Effector CD8-positive, alpha-beta T cell (primary cell): ENCODE measurements at regions not wholly inside any gene's neighbourhood (a gene's known extent, or its start where the extent isn't known, plus 50 kb on each side); places are given as distances from the start of the nearest gene placed in this dataset.

Experiments
- DNase-seq: peaks from one replicate; lab custom pipeline; 2025; lab: John Stamatoyannopoulos, UW

DNA sequence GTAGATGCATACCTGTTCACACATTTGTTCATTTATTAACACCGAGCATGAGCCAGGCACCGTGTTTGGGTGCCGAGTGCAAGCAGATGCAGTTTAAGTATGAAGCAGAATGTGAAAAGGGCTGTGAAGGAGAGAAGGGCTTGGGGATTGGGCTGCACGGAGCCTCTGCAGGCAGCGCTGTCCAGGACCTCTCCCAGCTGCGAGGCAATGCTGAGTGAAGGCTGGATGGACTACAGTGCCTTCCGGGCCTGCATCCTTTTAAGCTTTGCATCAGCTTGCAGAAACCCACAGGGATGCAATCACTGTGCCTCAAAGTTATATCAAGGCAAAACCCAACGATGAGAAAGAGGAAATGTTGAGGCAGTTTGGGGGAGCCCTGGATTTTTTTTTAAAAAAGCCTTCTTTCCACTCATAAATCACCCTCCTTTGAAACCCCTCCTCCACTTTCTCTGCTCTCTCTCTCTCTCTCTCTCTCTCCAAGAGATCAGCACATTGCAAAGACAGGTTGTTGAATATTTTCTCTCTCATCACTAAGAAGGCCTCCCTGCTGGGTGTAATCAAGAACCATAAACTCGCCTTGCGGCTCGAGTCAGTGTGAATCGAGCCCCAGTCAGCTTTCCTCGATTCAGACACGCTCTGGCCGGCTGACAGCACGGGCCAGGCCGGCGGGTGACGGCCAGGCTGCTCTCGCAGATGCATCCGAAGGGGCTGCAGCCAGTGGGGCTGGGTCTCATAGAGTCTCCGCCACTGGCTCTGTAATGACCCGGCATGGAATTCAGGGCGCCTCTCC lies 89.2 kb upstream of the POU3F1 start:
- no peak for DNase-seq

GRCh38 chr1:38134294-38134755 lies 87.7 kb upstream of the POU3F1 start:
- DNase-seq: no peak

DNA sequence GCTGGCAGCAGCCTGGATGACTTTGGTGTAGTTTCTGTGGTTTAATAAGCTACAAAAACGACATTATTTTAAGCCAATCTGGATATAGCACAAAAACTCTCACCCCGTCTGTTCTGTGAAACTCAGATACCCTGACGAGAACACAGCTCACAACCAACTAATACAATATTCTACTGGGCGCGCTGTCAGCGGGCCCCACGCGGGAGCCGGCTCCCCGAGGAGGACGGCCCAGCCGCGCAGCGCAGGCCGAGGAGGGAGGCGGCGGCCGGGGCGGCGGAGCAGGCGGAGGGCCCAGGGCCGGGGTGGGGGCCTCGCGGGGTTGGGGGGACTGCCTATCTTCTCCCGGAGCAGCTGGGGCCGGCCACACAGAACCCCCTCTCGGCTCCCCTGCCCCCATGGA lies 87.2 kb upstream of the POU3F1 start:
- no peak for DNase-seq

DNA sequence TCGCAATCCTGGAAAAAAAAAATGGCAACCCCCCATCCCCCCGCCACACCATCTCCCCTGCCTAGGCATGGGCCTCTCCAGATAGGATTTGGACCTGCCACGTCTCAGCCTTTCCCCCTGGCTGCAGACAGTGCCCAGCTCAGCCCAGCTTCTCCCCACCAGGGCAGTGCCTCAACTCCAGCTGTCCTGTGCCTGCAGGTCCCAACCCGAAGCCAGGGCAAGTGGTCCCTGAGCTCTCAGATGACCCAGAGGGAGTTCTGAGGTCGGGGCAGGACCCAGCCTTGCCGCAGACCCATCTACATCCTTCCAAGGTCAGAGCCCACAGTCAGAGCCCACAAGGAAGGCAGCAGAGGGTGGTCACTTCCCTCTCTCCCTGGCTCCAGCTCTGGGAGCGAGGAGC lies 86.7 kb upstream of the POU3F1 start:
- no peak for DNase-seq

DNA sequence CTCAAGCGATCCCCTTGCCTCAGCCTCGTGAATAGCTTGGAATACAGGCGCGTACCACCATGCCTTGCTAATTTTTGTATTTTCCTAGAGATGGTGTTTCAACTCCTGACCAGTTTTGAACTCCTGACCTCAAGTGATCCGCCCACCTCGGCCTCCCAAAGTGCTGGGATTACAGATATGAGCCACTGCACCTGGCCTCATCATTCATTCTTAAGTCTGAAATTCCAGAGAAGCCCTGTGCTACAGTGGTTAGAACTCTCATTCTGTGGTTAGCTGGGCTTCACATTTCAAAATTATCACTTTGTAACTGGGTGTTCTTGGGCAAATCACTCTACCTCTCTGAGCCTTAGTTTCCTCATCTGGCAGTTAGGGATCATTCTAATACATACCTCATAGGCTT lies 86.1 kb upstream of the POU3F1 start:
- DNase-seq: no peak

DNA sequence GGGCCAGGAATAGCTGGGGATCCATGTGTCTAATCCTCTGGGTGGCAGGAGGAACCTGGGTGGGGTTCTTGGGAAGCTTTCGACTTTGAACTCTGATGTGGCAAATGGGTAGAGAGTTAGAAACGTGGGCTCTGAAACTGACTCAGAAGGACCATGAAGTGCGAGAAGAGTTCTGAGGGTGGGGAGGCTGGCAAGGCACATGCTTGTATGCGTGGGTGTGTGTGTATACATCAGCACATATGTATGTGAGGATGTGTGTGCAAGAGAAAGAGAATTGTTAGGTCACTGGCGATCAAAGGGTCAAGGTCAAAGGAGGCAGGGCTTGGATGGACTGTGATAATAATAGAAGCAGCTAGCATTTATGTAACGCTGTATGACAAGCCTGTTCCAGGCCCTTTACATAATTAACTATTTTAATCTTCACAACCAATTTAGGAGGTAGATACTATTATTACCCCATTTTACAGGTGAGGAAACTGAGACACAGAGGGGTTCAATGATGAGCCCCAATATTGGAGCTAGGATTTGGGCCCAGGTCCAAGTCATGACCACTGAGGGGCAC lies 84.5 kb upstream of the POU3F1 start:
- DNase-seq: no peak

DNA sequence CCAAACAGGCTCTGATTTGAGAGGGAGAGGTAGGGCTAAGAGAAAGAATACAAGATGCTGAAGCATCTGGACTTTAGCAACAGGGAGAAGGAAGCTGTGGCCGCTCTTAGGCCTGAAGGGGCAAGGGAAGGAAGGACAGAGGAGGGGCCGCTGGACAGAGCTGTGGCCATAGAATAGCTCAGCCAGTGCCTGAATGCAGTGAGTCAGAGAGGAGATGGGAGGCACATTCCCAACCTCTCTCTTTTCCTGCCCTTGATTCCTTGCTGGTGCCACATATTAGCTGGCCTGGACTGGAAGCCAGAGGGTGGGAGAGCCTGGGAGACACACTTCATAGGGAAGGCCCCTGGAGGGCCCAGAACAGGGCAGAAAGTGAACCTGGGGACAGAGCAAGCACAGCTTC lies 83.4 kb upstream of the POU3F1 start:
- DNase-seq: no peak

DNA sequence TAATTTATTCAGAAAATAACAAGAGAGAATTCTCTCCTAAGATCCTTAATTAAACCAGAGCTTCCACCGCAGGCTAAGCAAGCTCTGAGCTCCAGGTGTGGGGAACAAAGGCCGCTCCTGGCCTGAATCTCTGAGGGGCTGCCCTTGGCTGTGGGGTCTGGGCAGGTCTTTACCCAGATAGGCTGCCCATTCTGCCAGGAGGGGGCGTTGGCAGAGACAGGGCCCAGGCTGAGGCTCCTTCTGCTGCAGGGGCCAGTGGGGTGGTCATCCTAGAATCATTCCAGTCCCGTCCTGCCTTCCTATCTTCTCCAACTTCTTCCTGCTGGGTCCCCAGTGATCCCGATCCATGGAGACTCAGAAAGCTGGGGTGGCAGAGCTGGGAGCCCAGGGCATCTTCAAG lies 82.9 kb upstream of the POU3F1 start:
- DNase-seq: no peak

DNA sequence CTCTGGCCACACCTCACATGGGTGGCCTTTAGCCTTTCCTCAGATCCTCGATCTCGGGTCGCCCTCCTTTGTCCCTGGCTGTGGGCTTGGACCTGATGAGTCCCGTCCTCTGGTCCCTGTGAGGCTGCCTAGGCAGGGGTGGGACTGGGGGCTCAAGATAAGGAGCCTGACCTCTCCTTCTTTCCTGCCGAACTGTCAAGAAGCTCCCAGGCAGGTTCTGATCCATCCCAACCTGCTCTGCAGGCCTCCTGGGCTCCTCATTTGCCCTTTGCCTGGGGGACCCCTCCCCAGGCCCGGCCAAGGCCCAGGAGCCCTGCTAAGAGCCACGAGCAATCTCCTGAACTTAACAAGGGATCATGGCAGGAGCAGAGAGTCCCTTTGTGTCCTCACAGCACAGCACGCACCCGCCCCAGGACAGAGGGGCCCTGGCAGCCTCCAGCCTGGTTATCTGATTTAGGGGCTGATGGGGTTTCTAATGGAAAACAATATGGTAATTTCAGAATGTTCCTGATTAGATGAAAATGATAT lies 82.4 kb upstream of the POU3F1 start:
- no peak for DNase-seq

DNA sequence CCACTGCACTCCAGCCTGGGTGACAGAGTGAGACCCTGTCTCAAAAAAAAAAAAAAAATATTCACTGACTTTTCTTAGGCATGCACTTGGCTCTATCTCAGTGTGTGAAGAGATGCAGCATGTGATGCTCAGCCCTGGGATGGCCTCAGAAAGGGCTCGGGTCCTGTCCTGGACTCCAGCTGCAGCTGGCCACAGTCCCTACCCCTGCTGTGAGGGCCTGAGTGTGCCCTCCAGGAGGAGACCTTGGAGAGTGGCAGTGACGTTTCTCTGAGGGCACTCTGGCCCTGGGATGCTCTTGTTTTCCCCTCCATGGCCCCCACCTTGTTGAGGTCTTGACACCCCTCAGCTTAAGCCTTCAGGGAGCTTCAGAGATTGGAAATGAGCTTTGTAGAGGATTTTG lies 81.9 kb upstream of the POU3F1 start:
- DNase-seq: no peak

GRCh38 chr1:38127428-38127827 lies 80.8 kb upstream of the POU3F1 start:
- DNase-seq: no peak

DNA sequence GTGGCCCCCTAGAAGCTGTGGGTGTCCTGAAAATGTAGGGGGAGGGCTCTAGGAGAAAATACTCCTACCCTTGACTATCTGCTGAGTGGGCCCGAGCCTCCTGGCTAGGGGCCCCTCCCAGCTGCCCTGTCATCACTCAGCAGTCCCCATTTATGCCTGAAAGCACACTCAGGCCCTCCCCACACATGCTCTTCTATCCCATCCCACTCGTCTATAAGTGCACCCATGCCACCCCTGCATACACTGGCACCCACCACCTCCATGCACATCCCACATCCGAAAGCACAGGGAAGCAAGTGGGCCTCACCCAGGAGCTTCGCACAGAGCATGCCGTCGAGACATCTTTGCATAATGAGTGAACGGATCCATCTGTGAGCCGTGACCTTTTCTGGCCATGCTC lies 80.4 kb upstream of the POU3F1 start:
- DNase-seq: no peak

DNA sequence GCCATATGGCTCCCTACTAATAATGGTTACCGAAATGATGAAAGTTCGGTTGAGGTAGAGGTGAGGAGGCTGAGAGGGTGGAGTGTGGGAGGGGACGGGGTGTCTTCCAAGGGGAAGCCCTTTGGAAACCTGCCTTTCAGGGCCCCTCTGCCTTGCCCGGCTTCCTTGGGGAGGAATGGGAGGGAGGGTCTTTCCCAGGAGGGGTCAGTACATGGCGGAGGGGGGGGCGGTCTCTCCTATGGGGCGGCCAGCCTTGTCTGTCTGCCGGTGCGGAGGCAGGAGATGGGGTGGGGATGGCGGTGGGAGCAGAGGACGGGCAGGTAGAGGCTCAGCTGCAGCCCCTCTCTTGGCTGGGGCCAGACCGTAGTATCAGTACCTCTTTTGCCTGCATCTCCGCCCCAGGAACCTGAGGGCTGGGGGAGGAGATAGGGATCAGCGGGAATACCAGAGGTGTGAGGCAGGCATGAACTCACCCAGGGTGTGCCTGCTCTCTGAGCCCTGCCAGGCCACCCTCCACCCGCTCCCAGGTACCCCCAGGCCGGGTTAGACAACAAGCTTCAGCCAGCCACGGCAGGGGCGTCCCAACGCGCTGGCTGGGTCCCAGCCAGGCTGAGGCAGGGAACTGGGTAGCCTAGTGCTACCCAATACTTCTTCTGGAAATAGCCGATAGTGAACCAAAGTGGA lies 79.4 kb upstream of the POU3F1 start:
- no peak for DNase-seq

GRCh38 chr1:38125016-38125415 lies 78.4 kb upstream of the POU3F1 start:
- DNase-seq: no peak

DNA sequence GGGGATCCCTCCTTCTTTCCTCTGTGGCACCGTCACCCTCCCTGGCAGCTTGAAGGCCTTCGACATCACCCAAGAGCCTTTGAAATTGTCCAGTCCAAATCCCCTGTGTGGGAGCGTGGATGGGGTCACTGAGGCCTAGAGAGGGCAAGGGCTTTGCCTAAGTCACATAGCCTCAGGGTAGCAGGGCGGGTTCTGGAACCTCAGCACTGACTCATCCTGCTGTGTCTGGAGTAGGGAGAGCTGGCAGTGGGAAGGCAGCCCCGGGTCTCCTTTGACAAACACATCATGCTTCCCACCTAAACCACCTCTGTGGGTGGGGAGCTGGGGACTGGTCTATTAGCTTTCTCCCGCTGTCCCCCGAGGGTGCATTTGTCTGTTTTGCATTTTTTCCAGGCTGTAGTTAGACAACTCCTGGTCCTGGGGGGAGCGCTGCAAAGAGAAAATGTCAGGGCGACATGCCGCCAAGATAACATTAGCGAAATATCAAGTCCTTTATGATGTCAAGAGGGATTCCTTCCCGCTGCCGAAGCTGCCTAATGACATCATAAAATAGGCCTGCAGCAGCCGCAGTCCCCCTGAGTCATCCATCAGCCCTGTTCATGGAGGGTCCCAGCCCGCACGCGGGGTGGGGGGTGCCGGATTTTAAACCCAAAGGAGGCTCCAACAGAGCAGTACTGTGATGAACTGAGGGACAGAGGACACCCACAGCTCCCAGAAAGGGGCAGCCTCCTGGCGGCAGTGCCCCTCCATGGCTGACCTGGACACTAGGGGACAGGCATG lies 77.0 kb upstream of the POU3F1 start:
- no peak for DNase-seq

DNA sequence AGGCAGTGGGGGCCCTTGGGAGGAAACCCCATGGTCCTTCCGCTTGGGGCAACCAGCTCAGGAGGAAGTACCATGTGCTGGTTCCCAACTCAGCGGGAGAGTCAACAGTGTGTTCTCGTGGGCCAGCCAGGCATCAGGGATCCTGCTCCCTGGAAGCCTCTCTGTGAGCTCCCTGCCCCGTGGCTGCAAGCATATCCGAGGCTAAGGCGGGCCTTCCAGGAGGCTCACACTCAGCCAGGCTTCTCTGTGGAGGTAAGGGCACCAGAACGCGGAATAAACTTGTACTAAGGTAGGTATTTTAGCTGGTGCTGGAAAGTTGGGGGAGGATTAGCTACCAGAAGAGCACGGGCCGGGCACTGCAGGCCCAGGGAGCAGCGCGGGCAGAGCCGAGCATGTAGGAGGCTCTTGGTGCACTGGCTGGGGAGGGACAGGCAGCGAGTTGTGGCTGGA lies 74.7 kb upstream of the POU3F1 start:
- no peak for DNase-seq

DNA sequence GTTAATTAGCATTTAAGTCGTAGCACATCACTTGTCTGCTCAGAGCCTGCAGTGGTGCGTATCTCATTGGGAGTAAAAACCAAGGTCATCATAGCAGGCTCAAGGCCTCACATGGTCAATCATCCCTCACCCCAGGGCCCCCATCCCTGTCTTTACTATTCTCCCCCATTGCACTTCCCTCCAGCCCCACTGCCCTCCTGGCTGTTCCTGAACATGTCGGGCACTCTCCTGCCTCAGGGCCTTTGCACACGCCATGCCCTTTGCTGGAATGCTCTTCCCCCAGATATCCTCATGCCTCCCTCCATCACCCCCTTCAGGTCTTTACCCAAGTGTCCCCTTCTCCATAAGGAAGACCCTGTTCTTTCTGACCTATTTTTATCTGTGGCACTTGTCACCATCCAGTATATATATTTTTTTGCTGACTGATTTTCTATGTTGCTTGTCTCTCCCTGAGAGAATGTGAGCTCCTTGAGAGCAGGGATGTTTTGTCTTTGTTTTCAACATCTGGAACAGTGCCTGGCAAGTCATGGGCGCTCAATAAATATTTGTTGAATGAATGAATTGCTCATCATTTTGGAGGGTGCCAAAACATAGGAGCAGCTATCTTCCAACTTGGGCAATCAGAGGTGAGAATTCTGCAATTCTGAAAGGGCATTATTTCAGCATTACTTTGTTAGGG lies 74.1 kb upstream of the POU3F1 start:
- no peak for DNase-seq

DNA sequence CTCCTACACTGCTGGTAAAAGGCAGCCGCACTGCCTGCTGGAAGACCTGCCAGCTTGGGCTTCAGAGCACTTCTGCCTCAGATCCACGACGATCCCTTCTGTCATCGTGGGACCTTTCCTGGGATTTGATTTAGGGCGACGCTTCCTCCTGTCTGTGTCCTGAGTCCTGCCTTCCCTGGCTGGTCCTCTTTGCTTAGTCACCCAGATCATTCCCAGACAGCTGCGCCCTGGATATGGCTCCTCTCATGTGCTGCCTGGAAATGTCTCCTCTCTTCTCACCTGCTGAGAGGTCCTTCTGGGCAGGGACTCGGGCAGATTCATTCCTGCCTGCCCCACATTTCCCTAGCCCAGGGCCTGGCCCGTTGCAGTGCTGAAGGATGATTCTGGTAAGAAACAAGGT lies 72.4 kb upstream of the POU3F1 start:
- no peak for DNase-seq

DNA sequence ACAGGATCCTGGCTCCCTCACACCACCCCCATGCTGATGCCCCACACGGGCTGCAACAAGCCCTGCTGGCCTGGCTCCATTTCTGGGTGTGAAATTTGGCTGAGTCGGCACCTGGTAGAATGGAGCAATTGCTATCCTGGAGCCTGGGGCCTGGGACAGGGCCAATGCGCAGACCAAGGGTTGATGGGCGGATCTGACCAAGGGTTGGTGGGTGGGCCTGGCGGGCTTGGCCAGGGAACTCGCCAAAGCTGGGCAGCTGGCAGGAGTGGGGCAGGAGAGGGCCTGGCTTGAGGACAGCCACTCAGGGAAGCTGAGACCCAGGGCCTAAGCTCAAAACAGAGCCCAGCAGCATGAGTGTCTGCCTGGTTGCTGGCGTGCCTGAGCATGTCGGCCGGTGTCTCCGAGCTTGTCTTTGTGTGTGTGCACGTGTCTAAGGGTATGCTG lies 70.9 kb upstream of the POU3F1 start:
- DNase-seq: no peak

GRCh38 chr1:38115682-38116202 lies 69.1 kb upstream of the POU3F1 start:
- no peak for DNase-seq

GRCh38 chr1:38115226-38115625 lies 68.6 kb upstream of the POU3F1 start:
- DNase-seq: no peak
